IMR-90 (cell line): ENCODE measurements at regions not wholly inside any gene's neighbourhood (a gene's known extent, or its start where the extent isn't known, plus 50 kb on each side); places are given as distances from the start of the nearest gene placed in this dataset.

ENCODE experiments used
- ATAC-seq: fragments of 200-7000 bp; cut with Tn5 transposase; 2 replicates; pipeline ENCODE4 v1.9.1; 2020; ENCODE audit warnings: low read depth, mild to moderate bottlenecking, moderate library complexity
- BruUV-seq: library from RNA; stranded (reverse); fragments of 400-500 nt; replicated peaks from 2 replicates; lab custom pipeline; 2021; lab: Mats Ljungman, UMichigan
- CTCF ChIA-PET: fragments of 300-600 bp; formaldehyde crosslinking; extraction: SDS; loops from one replicate; lab custom pipeline; 2021; ENCODE audit warnings: antibody characterized with exemption; lab: Yijun Ruan, JAX
- POLR2A ChIA-PET: fragments of 300-600 bp; sonication (Branson Sonifier 250); formaldehyde crosslinking; loops from one replicate; lab custom pipeline; 2022; ENCODE audit warnings: antibody characterized with exemption; ENCODE audit not compliant: unreplicated experiment; lab: Charles Lee
- DNase-seq: peaks from one replicate; pipeline ENCODE4 v3.0.0; 2013
- H2AFZ ChIP-seq: replicated peaks from 2 replicates; pipeline ENCODE3; 2013; ENCODE audit warnings: low read length, mild to moderate bottlenecking; ENCODE audit not compliant: poor library complexity
- H2AK5ac ChIP-seq: 2 replicates; pipeline ENCODE4 v1.6.1; 2013; ENCODE audit warnings: low read depth, low read length, inconsistent platforms
- H2AK9ac ChIP-seq: replicated peaks from 2 replicates; pipeline ENCODE3; 2013; ENCODE audit warnings: mild to moderate bottlenecking, low read depth, low read length, moderate library complexity; ENCODE audit not compliant: poor library complexity
- H2BK120ac ChIP-seq: 2 replicates; pipeline ENCODE4 v1.6.1; 2013; ENCODE audit warnings: low read depth, low read length, inconsistent platforms
- H2BK15ac ChIP-seq: 3 replicates; pipeline ENCODE4 v1.6.1; 2013; ENCODE audit warnings: low read depth, low read length, inconsistent platforms
- H2BK20ac ChIP-seq: 2 replicates; pipeline ENCODE4 v1.6.1; 2013; ENCODE audit warnings: low read depth, mild to moderate bottlenecking, inconsistent platforms, low read length, moderate library complexity
- H2BK5ac ChIP-seq: 2 replicates; pipeline ENCODE4 v1.6.1; 2013; ENCODE audit warnings: mild to moderate bottlenecking, low read depth, low read length, inconsistent platforms; ENCODE audit not compliant: poor library complexity, severe bottlenecking
- H3K14ac ChIP-seq: replicated peaks from 2 replicates; pipeline ENCODE4 v1.6.1; 2013; ENCODE audit warnings: low read depth, low read length, inconsistent platforms
- H3K18ac ChIP-seq: 2 replicates; pipeline ENCODE4 v1.6.1; 2013; ENCODE audit warnings: low read depth, low read length, control low read depth
- H3K23ac ChIP-seq: 2 replicates; pipeline ENCODE4 v1.6.1; 2013; ENCODE audit warnings: low read depth, low read length, inconsistent platforms
- H3K27ac ChIP-seq: 2 replicates; pipeline ENCODE4 v1.5.1; 2013; ENCODE audit warnings: mild to moderate bottlenecking, control low read depth, low read length; ENCODE audit not compliant: insufficient read depth
- H3K27me3 ChIP-seq: 2 replicates; pipeline ENCODE4 v1.6.1; 2013; ENCODE audit warnings: low read length; ENCODE audit not compliant: control insufficient read depth, insufficient read depth
- H3K36me3 ChIP-seq: 2 replicates; pipeline ENCODE4 v1.6.1; 2013; ENCODE audit warnings: low read length, mixed read lengths; ENCODE audit not compliant: control insufficient read depth, insufficient read depth
- H3K4ac ChIP-seq: 2 replicates; pipeline ENCODE4 v1.6.1; 2013; ENCODE audit warnings: low read depth, low read length, inconsistent platforms
- H3K4me1 ChIP-seq: 2 replicates; pipeline ENCODE4 v1.6.1; 2013; ENCODE audit warnings: low read length, mixed read lengths; ENCODE audit not compliant: control insufficient read depth, insufficient read depth
- H3K4me2 ChIP-seq: 2 replicates; pipeline ENCODE4 v1.6.1; 2013; ENCODE audit warnings: low read depth, mild to moderate bottlenecking, control low read depth, low read length, moderate library complexity
- H3K4me3 ChIP-seq: 2 replicates; pipeline ENCODE4 v1.5.1; 2013; ENCODE audit warnings: low read depth, mild to moderate bottlenecking, control low read depth, low read length, moderate library complexity; ENCODE audit not compliant: insufficient read depth
- H3K56ac ChIP-seq: 2 replicates; pipeline ENCODE4 v1.6.1; 2013; ENCODE audit warnings: low read length, inconsistent platforms; ENCODE audit not compliant: insufficient read depth; ENCODE audit errors: extremely low read depth
- H3K79me1 ChIP-seq, 2 experiments: 2 replicates each; pipeline ENCODE4 v1.6.1; 2013; ENCODE audit warnings: low read length in 2 of 2, inconsistent platforms in 1 of 2, low read depth in 1 of 2
- H3K9ac ChIP-seq: 2 replicates; pipeline ENCODE4 v1.6.1; 2013; ENCODE audit warnings: low read depth, low read length, control low read depth
- H3K9me1 ChIP-seq: 2 replicates; pipeline ENCODE4 v1.6.1; 2013; ENCODE audit warnings: low read length, inconsistent platforms; ENCODE audit not compliant: insufficient read depth
- H3K9me3 ChIP-seq: 2 replicates; pipeline ENCODE4 v1.6.1; 2013; ENCODE audit warnings: low read length; ENCODE audit not compliant: control insufficient read depth, insufficient read depth
- H4K20me1 ChIP-seq: 2 replicates; pipeline ENCODE4 v1.6.1; 2013; ENCODE audit warnings: low read length, inconsistent platforms; ENCODE audit not compliant: insufficient read depth
- H4K5ac ChIP-seq: 2 replicates; pipeline ENCODE4 v1.6.1; 2013; ENCODE audit warnings: mild to moderate bottlenecking, low read depth, low read length, control low read depth
- H4K8ac ChIP-seq, 2 experiments: 2 replicates each; pipeline ENCODE4 v1.6.1; 2013; ENCODE audit warnings: low read depth in 2 of 2, low read length in 2 of 2, control low read depth in 1 of 2, inconsistent platforms in 1 of 2
- H4K91ac ChIP-seq: 2 replicates; pipeline ENCODE4 v1.6.1; 2013; ENCODE audit warnings: low read depth, low read length, inconsistent platforms; ENCODE audit not compliant: insufficient read depth
- CHD1 ChIP-seq: IDR thresholded peaks from 2 replicates; pipeline ENCODE4 v1.6.1; 2012; ENCODE audit warnings: low read depth, low read length, improper control_type of control experiment
- MXI1 ChIP-seq: IDR thresholded peaks from 2 replicates; pipeline ENCODE4 v1.6.1; 2012; ENCODE audit warnings: low read depth, mild to moderate bottlenecking, low read length, moderate library complexity, borderline replicate concordance
- NFE2L2 ChIP-seq: fragments of 150-350 bp; IDR thresholded peaks from 2 replicates; pipeline ENCODE4 v1.6.1; 2016; ENCODE audit warnings: low read depth, mild to moderate bottlenecking, low read length
- RCOR1 ChIP-seq: IDR thresholded peaks from 2 replicates; pipeline ENCODE4 v1.6.1; 2012; ENCODE audit warnings: mild to moderate bottlenecking, low read length, improper control_type of control experiment; ENCODE audit not compliant: insufficient replicate concordance
- SMC3 ChIP-seq: fragments of 150-350 bp; IDR thresholded peaks from 2 replicates; pipeline ENCODE4 v1.6.1; 2016; ENCODE audit warnings: low read depth, mild to moderate bottlenecking, antibody characterized with exemption, low read length, moderate library complexity
- WGBS, 2 experiments: methylation state at CpG; one replicate each; pipeline versions ENCODE4 v1.1.5 to v1.1.7; 2013; ENCODE audit warnings: missing lambda C conversion rate in 2 of 2; ENCODE audit not compliant: insufficient read length in 1 of 2; ENCODE audit errors: extremely low coverage in 2 of 2; 5-methylcytosine and 5-hydroxymethylcytosine counted together
- dilution Hi-C: fragments of 300-500 bp; cut with HindIII; formaldehyde crosslinking; loops from one replicate; pipeline ENCODE4 v1.14.3; 2018; ENCODE audit warnings: low sequenced_read_pairs; ENCODE audit not compliant: unreplicated experiment
- in situ Hi-C: fragments of 300-500 bp; cut with MboI; formaldehyde crosslinking; loops from 3 replicates; pipeline ENCODE4 v1.14.3; 2019; ENCODE audit warnings: low sequenced_read_pairs, inconsistent platforms, mixed read lengths
- intact Hi-C: fragments of 100-400 bp; cut with micrococcal nuclease; formaldehyde crosslinking; loops from 2 replicates; pipeline ENCODE4 v1.10.0; 2022

DNA sequence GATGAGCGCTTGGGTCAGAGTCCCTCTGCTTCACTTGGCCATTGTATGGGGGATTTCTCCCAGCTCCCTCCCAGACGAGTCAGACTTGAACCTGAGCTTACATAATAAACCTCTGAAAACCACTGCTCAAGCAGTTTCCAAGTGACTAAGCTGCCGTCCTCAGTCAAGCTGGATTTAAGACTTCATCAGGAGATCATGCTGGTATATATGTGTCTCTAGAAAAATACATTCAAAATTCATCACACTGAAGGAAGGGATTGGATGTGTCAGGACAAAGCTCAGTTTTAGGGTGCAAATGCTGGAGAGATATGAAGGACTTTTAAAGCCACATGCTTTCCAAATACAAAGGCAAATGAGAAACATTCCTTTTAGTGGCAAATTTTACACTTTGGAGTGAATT, 114.3 kb downstream of the QDPR start:
- no peak for DNase-seq
- Histone ChIP-seq H3K9me1 (no peaks in the 10 kb centered on the region), H4K20me1 (no peaks in the 10 kb centered on the region), H3K9me3 (no peaks in the 10 kb centered on the region), H3K4me2 (no peak overlapping the region), H3K14ac (no peak overlapping the region), H2AK9ac (no peak overlapping the region), H4K91ac (no peak overlapping the region), H3K4me1 (no peaks in the 10 kb centered on the region), H3K79me1 (no peaks in the 10 kb centered on the region), H3K36me3 (no peaks in the 10 kb centered on the region), H3K27me3 (peaks cover 8% of the 10 kb centered on the region), H3K27ac (no peak overlapping the region), H3K4me3 (no peak overlapping the region), H4K8ac (no peak overlapping the region), H3K4ac (no peak overlapping the region), H4K5ac (no peak overlapping the region), H2AK5ac (no peak overlapping the region), H3K23ac (no peak overlapping the region), H3K9ac (no peak overlapping the region), H2BK15ac (no peak overlapping the region), H2BK20ac (no peak overlapping the region), H3K56ac (no peak overlapping the region), H2AFZ (no peak overlapping the region), H2BK5ac (no peak overlapping the region), H3K18ac (no peak overlapping the region), H2BK120ac (no peak overlapping the region)
- no peak for ATAC-seq
- in situ Hi-C loops (no loop called here), intact Hi-C loops (no loop called here), dilution Hi-C loops (no loop called here)
- ChIA-PET CTCF (interaction anchor here (1.1 kb wide), 1 partner anchor 10 kb away, joined by 3 read pairs; no protein-coding TSS in a partner anchor), POLR2A (no interaction called here)
- BruUV-seq = no TSS peak
- no CpG with 5 or more reads among the region's 3 CpGs for WGBS, 2 experiments
- TF ChIP-seq SMC3 = no peak
- no peak for TF ChIP-seq NFE2L2
- no peak for TF ChIP-seq MXI1
- no peak for TF ChIP-seq CHD1
- TF ChIP-seq RCOR1 = no peak
